Keratinocyte (primary cell): ENCODE measurements at regions not wholly inside any gene's neighbourhood (a gene's known extent, or its start where the extent isn't known, plus 50 kb on each side); places are given as distances from the start of the nearest gene placed in this dataset.

Source experiments
- DNase-seq: peaks from one replicate; pipeline ENCODE4 v3.0.0-alpha.2; 2011; ENCODE audit warnings: low read depth, missing footprints, low spot score
- FAIRE-seq: peaks from 2 replicates; lab custom pipeline; 2011; peaks lifted over from hg19 to GRCh38; lab: Jason Lieb, UNC
- H2AFZ ChIP-seq: 2 replicates; pipeline ENCODE4 v1.6.0; 2012; ENCODE audit warnings: low read length, control low read depth, inconsistent platforms; ENCODE audit not compliant: control insufficient read depth
- H3K27ac ChIP-seq: 2 replicates; pipeline ENCODE4 v1.5.1; 2011; ENCODE audit warnings: low read length; ENCODE audit not compliant: control insufficient read depth, insufficient read depth
- H3K27me3 ChIP-seq: 3 replicates; pipeline ENCODE4 v1.6.0; 2011; ENCODE audit warnings: low read length; ENCODE audit not compliant: control insufficient read depth, insufficient read depth; ENCODE audit errors: extremely low read depth
- H3K36me3 ChIP-seq, 2 experiments: 2 replicates in 1 of 2; 3 replicates in 1 of 2; pipeline ENCODE4 v1.5.1; 2011; ENCODE audit warnings: low read length in 2 of 2, mild to moderate bottlenecking in 1 of 2; ENCODE audit not compliant: control insufficient read depth in 2 of 2, insufficient read depth in 2 of 2; ENCODE audit errors: extremely low read depth in 1 of 2
- H3K4me1 ChIP-seq: 3 replicates; pipeline ENCODE4 v1.5.1; 2011; ENCODE audit warnings: low read length; ENCODE audit not compliant: control insufficient read depth, insufficient read depth; ENCODE audit errors: extremely low read depth
- H3K4me2 ChIP-seq: 3 replicates; pipeline ENCODE4 v1.6.0; 2011; ENCODE audit warnings: low read depth, low read length; ENCODE audit not compliant: control insufficient read depth, insufficient read depth; ENCODE audit errors: extremely low read depth
- H3K4me3 ChIP-seq, 3 experiments: fragments of 200-600 bp in 1 of 3; sonication (generic) in 1 of 3; 2 replicates in 2 of 3; 3 replicates in 1 of 3; pipeline ENCODE4 v1.5.1; 2011 to 2016; ENCODE audit warnings: low read length in 3 of 3, mild to moderate bottlenecking in 3 of 3, control low read depth in 2 of 3, inconsistent platforms in 1 of 3, low read depth in 1 of 3, mixed read lengths in 1 of 3, mixed run types in 1 of 3, moderate library complexity in 1 of 3; ENCODE audit not compliant: control insufficient read depth in 2 of 3, insufficient read depth in 2 of 3; ENCODE audit errors: extremely low read depth in 1 of 3
- H3K79me2 ChIP-seq: 2 replicates; pipeline ENCODE4 v1.6.0; 2012; ENCODE audit warnings: low read length; ENCODE audit not compliant: control insufficient read depth, insufficient read depth
- H3K9ac ChIP-seq: 3 replicates; pipeline ENCODE4 v1.6.0; 2011; ENCODE audit warnings: low read length; ENCODE audit not compliant: control insufficient read depth, insufficient read depth; ENCODE audit errors: extremely low read depth
- H3K9me1 ChIP-seq: 3 replicates; pipeline ENCODE4 v1.6.0; 2011; ENCODE audit warnings: low read length; ENCODE audit not compliant: control insufficient read depth, insufficient read depth; ENCODE audit errors: extremely low read depth
- H3K9me3 ChIP-seq: 2 replicates; pipeline ENCODE4 v1.5.1; 2012; ENCODE audit warnings: low read depth, low read length; ENCODE audit not compliant: control insufficient read depth
- H4K20me1 ChIP-seq: 3 replicates; pipeline ENCODE4 v1.6.0; 2011; ENCODE audit warnings: low read length; ENCODE audit not compliant: control insufficient read depth, insufficient read depth; ENCODE audit errors: extremely low read depth
- EZH2 ChIP-seq: IDR thresholded peaks from one replicate; pipeline ENCODE4 v1.6.1; 2012; ENCODE audit warnings: inconsistent platforms, mild to moderate bottlenecking, low read length, moderate library complexity
- dilution Hi-C: fragments of 300-500 bp; cut with MboI; formaldehyde crosslinking; loops from one replicate; pipeline ENCODE4 v1.7.0; 2020; ENCODE audit warnings: low sequenced_read_pairs; ENCODE audit not compliant: extremely low pct_ligation_motif_present
- TF ChIP-seq, protein P1 (sequence below), 3 experiments: IDR thresholded peaks in 1 of 3; conservative IDR thresholded peaks in 1 of 3; optimal IDR thresholded peaks in 1 of 3; 2 replicates in 2 of 3; 3 replicates in 1 of 3; pipeline versions ENCODE3 to v1.5.1; 2011; ENCODE audit warnings: low read length in 3 of 3, mild to moderate bottlenecking in 3 of 3, moderate library complexity in 2 of 3, control low read depth in 1 of 3, inconsistent platforms in 1 of 3; ENCODE audit not compliant: insufficient read depth in 2 of 3; ENCODE audit errors: extremely low read depth in 1 of 3

DNA sequence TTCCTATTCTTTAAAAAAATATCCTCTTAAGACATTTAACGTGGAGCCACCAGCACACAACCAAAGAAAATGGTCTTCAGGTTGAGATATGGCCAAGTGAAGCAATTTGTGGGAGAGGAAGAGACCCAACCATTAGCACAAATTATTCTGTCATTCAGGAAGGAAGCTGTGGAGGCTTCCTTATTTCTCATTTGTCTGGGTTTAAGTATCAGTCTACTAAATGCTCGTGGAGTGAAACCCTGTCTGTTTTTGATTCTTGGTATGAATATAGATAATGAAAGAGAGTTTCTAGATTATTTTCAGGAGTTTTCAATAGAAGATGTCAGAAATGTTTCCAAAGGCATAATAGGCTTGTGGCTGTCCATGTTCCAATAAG lies 125.1 kb downstream of the GPR65 start:
- no peak overlapping the region for H3K9ac ChIP-seq
- no peaks in the 10 kb centered on the region for H3K79me2 ChIP-seq
- H3K4me2 ChIP-seq = no peak overlapping the region
- H3K4me3 ChIP-seq = no peak overlapping the region
- H3K36me3 ChIP-seq = no peaks in the 10 kb centered on the region
- TF ChIP-seq, protein P1, sequence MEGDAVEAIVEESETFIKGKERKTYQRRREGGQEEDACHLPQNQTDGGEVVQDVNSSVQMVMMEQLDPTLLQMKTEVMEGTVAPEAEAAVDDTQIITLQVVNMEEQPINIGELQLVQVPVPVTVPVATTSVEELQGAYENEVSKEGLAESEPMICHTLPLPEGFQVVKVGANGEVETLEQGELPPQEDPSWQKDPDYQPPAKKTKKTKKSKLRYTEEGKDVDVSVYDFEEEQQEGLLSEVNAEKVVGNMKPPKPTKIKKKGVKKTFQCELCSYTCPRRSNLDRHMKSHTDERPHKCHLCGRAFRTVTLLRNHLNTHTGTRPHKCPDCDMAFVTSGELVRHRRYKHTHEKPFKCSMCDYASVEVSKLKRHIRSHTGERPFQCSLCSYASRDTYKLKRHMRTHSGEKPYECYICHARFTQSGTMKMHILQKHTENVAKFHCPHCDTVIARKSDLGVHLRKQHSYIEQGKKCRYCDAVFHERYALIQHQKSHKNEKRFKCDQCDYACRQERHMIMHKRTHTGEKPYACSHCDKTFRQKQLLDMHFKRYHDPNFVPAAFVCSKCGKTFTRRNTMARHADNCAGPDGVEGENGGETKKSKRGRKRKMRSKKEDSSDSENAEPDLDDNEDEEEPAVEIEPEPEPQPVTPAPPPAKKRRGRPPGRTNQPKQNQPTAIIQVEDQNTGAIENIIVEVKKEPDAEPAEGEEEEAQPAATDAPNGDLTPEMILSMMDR (optimal IDR thresholded peaks at IDR 0.05 in 1 of 3, IDR thresholded peaks at IDR 0.05 in 1 of 3, conservative IDR thresholded peaks at IDR 0.05 in 1 of 3; ENCODE audit: extremely low read depth in 1 of 3, insufficient read depth in 2 of 3, low read length in 3 of 3) = no peak
- no peak for TF ChIP-seq EZH2
- H3K9me1 ChIP-seq = no peaks in the 10 kb centered on the region
- H4K20me1 ChIP-seq = no peaks in the 10 kb centered on the region
- no peaks in the 10 kb centered on the region for H3K27me3 ChIP-seq
- no peak overlapping the region for H3K27ac ChIP-seq
- H3K4me1 ChIP-seq = peaks cover 4% of the 10 kb centered on the region
- no peak for DNase-seq
- no peak overlapping the region for H2AFZ ChIP-seq
- no peaks in the 10 kb centered on the region for H3K9me3 ChIP-seq
- dilution Hi-C loops = no loop called here
- no peak for FAIRE-seq
